HG02885 (cell line): ENCODE measurements at regions not wholly inside any gene's neighbourhood (a gene's known extent, or its start where the extent isn't known, plus 50 kb on each side); places are given as distances from the start of the nearest gene placed in this dataset.

Source experiments
- ATAC-seq: cut with Tn5 transposase; IDR thresholded peaks from one replicate; pipeline ENCODE4 v1.9.1; 2021; ENCODE audit warnings: mild to moderate bottlenecking; ENCODE audit not compliant: unreplicated experiment, poor library complexity

GRCh38 chr5:40390281-40391149 is 289.2 kb upstream of the PTGER4 start:
- ATAC-seq, result no peak

- no peak for ATAC-seq
Observed at GRCh38 chr5:40389591-40389990, 290.1 kb upstream of the PTGER4 start.

GRCh38 chr5:40386289-40386688 is 293.4 kb upstream of the PTGER4 start:
- peak; percentile 87 for ATAC-seq

GRCh38 chr5:40385544-40385943 is 294.2 kb upstream of the PTGER4 start:
- ATAC-seq, result no peak

GRCh38 chr5:40384782-40385390 is 294.8 kb upstream of the PTGER4 start:
- ATAC-seq, result no peak

GRCh38 chr5:40383749-40384651 is 295.7 kb upstream of the PTGER4 start:
- peak; percentile 51 for ATAC-seq

- no peak for ATAC-seq
Observed at GRCh38 chr5:40381676-40382363, 297.9 kb upstream of the PTGER4 start.

GRCh38 chr5:40381016-40381415 is 298.7 kb upstream of the PTGER4 start:
- no peak for ATAC-seq

GRCh38 chr5:40378396-40379177 is 301.1 kb upstream of the PTGER4 start:
- ATAC-seq, result peak; percentile 70

GRCh38 chr5:40376566-40376965 is 303.1 kb upstream of the PTGER4 start:
- peak; percentile 86 for ATAC-seq

GRCh38 chr5:40374853-40375252 is 304.9 kb upstream of the PTGER4 start:
- no peak for ATAC-seq

GRCh38 chr5:40368200-40368599 is 311.5 kb upstream of the PTGER4 start:
- ATAC-seq, result no peak

GRCh38 chr5:40367255-40367654 is 312.5 kb upstream of the PTGER4 start:
- no peak for ATAC-seq

- peak; percentile 90 for ATAC-seq
Observed at GRCh38 chr5:40365342-40366330, 314.1 kb upstream of the PTGER4 start.

- ATAC-seq, result no peak
Observed at GRCh38 chr5:40364441-40364840, 315.3 kb upstream of the PTGER4 start.

- ATAC-seq, result no peak
Observed at GRCh38 chr5:40361378-40361777, 318.3 kb upstream of the PTGER4 start.

GRCh38 chr5:40360685-40361084 is 319.0 kb upstream of the PTGER4 start:
- ATAC-seq, result no peak

- no peak for ATAC-seq
Observed at GRCh38 chr5:40359832-40360231, 319.9 kb upstream of the PTGER4 start.
